WERI-Rb-1 (cell line): ENCODE measurements at regions not wholly inside any gene's neighbourhood (a gene's known extent, or its start where the extent isn't known, plus 50 kb on each side); places are given as distances from the start of the nearest gene placed in this dataset.
A peak's percentile ranks its signal among the peaks of the same experiment; 100 is the strongest.

Experiments
- DNase-seq: peaks from one replicate; pipeline ENCODE4 v3.0.0-alpha.2; 2020
- H3K27ac ChIP-seq: fragments of 250-450 bp; sonication (Bioruptor Pico); 2 replicates; pipeline ENCODE4 v1.5.1; 2020; ENCODE audit warnings: mild to moderate bottlenecking, moderate library complexity
- H3K27me3 ChIP-seq: fragments of 250-450 bp; sonication (Bioruptor Pico); 2 replicates; pipeline ENCODE4 v1.5.1; 2021; ENCODE audit warnings: mild to moderate bottlenecking, low read depth, moderate library complexity; ENCODE audit not compliant: insufficient read depth, severe bottlenecking
- H3K36me3 ChIP-seq: fragments of 250-450 bp; sonication (Bioruptor Pico); 2 replicates; pipeline ENCODE4 v1.5.1; 2020; ENCODE audit warnings: mild to moderate bottlenecking, moderate library complexity
- H3K4me3 ChIP-seq: 2 replicates; pipeline ENCODE4 v1.5.1; 2011; ENCODE audit warnings: low read depth, mild to moderate bottlenecking, control low read depth, low read length
- H3K9me3 ChIP-seq: fragments of 250-450 bp; sonication (Bioruptor Pico); 2 replicates; pipeline ENCODE4 v1.5.1; 2021; ENCODE audit warnings: mild to moderate bottlenecking, moderate library complexity; ENCODE audit not compliant: severe bottlenecking
- CTCF ChIP-seq: IDR thresholded peaks from 2 replicates; pipeline ENCODE4 v1.5.1; 2011; ENCODE audit warnings: low read depth, mild to moderate bottlenecking, control low read depth, inconsistent platforms, low read length

- Histone ChIP-seq H3K36me3 (no peaks in the 10 kb centered on the region), H3K9me3 (no peaks in the 10 kb centered on the region), H3K27me3 (no peaks in the 10 kb centered on the region), H3K4me3 (no peak overlapping the region), H3K27ac (no peak overlapping the region)
- no peak for TF ChIP-seq CTCF
- no peak for DNase-seq
These were observed 62.5 kb upstream of the NFE2L2 start for GRCh38 chr2:177327009-177327408.

GRCh38 chr2:177328056-177328455 lies 63.5 kb upstream of the NFE2L2 start:
- TF ChIP-seq CTCF: no peak
- Histone ChIP-seq H3K9me3 (no peaks in the 10 kb centered on the region), H3K36me3 (no peaks in the 10 kb centered on the region), H3K27me3 (no peaks in the 10 kb centered on the region), H3K4me3 (no peak overlapping the region), H3K27ac (no peak overlapping the region)
- DNase-seq: no peak

GRCh38 chr2:177329064-177329463 lies 63.5 kb upstream of the AGPS start:
- Histone ChIP-seq H3K9me3 (no peaks in the 10 kb centered on the region), H3K27me3 (no peaks in the 10 kb centered on the region), H3K27ac (peak overlapping the region; percentile 26; the same call in 1 of the 2 replicates), H3K4me3 (no peak overlapping the region), H3K36me3 (no peaks in the 10 kb centered on the region)
- peak; percentile 35 for DNase-seq
- no peak for TF ChIP-seq CTCF

- Histone ChIP-seq H3K27ac (no peak overlapping the region), H3K9me3 (no peaks in the 10 kb centered on the region), H3K4me3 (no peak overlapping the region), H3K27me3 (no peaks in the 10 kb centered on the region), H3K36me3 (no peaks in the 10 kb centered on the region)
- TF ChIP-seq CTCF: no peak
- DNase-seq: no peak
These were observed 61.0 kb upstream of the AGPS start for GRCh38 chr2:177331466-177331997.

GRCh38 chr2:177332026-177332991 lies 60.3 kb upstream of the AGPS start:
- TF ChIP-seq CTCF: peak; percentile 46
- no peaks in the 10 kb centered on the region for H3K9me3 ChIP-seq
- no peaks in the 10 kb centered on the region for H3K27me3 ChIP-seq
- no peak overlapping the region for H3K4me3 ChIP-seq
- 0 out of 2 replicates have a peak overlapping the region, but pooled peaks have one; percentile 2 for H3K27ac ChIP-seq
- DNase-seq: peak; percentile 61
- H3K36me3 ChIP-seq: no peaks in the 10 kb centered on the region
